Liver (tissue), 8 donors: ENCODE measurements at regions not wholly inside any gene's neighbourhood (a gene's known extent, or its start where the extent isn't known, plus 50 kb on each side); places are given as distances from the start of the nearest gene placed in this dataset.

Source experiments
- DNase-seq: peaks from one replicate; pipeline ENCODE4 v3.0.0-alpha.2; 2017; ENCODE audit warnings: low spot score
- H3K27ac ChIP-seq, 2 donors: one replicate each; pipeline ENCODE4 v1.7.0; 2013; ENCODE audit warnings: inconsistent platforms in 2 of 2, low read length in 2 of 2, control low read depth in 1 of 2, low read depth in 1 of 2, mild to moderate bottlenecking in 1 of 2
- H3K27me3 ChIP-seq, 4 donors: one replicate each; pipeline versions ENCODE4 v1.6.1 to v1.7.0; 2013; ENCODE audit warnings: low read length in 3 of 4, inconsistent platforms in 1 of 4, mild to moderate bottlenecking in 1 of 4, moderate library complexity in 1 of 4; ENCODE audit not compliant: control insufficient read depth in 4 of 4, insufficient read depth in 4 of 4
- H3K36me3 ChIP-seq, 4 donors: one replicate each; pipeline versions ENCODE4 v1.6.1 to v1.7.0; 2013; ENCODE audit warnings: low read length in 3 of 4, mild to moderate bottlenecking in 3 of 4, low read depth in 1 of 4, moderate library complexity in 1 of 4; ENCODE audit not compliant: control insufficient read depth in 4 of 4, insufficient read depth in 3 of 4
- H3K4me1 ChIP-seq, 4 donors: one replicate each; pipeline versions ENCODE4 v1.6.1 to v1.7.0; 2013; ENCODE audit warnings: low read length in 3 of 4, mild to moderate bottlenecking in 3 of 4, moderate library complexity in 1 of 4; ENCODE audit not compliant: control insufficient read depth in 4 of 4, insufficient read depth in 4 of 4
- H3K4me3 ChIP-seq, 3 donors: one replicate each; pipeline versions ENCODE4 v1.6.1 to v1.7.0; 2013; ENCODE audit warnings: low read length in 3 of 3, control low read depth in 1 of 3, low read depth in 1 of 3, mild to moderate bottlenecking in 1 of 3
- H3K9ac ChIP-seq, 2 donors: one replicate each; pipeline ENCODE4 v1.7.0; 2013; ENCODE audit warnings: low read length in 2 of 2, mild to moderate bottlenecking in 2 of 2, moderate library complexity in 2 of 2, control low read depth in 1 of 2, low read depth in 1 of 2
- H3K9me3 ChIP-seq, 4 donors: one replicate each; pipeline versions ENCODE4 v1.6.1 to v1.7.0; 2013; ENCODE audit warnings: low read length in 3 of 4; ENCODE audit not compliant: control insufficient read depth in 4 of 4
- ATF3 ChIP-seq: IDR thresholded peaks from 2 replicates; pipeline ENCODE4 v1.6.1; 2016; ENCODE audit warnings: antibody characterized with exemption
- CTCF ChIP-seq: fragments of 150-350 bp; IDR thresholded peaks from 2 replicates; pipeline ENCODE4 v1.5.1; 2017; ENCODE audit warnings: improper control_type of control experiment, low read depth, low read length; ENCODE audit not compliant: missing input control
- EGR1 ChIP-seq, 2 donors: IDR thresholded peaks; 2 replicates each; pipeline ENCODE4 v1.6.1; 2016 to 2018; ENCODE audit warnings: antibody characterized with exemption in 2 of 2, low read depth in 2 of 2
- FOXA1 ChIP-seq: IDR thresholded peaks from 2 replicates; pipeline ENCODE4 v1.6.1; 2016; ENCODE audit warnings: antibody characterized with exemption
- FOXA2 ChIP-seq: IDR thresholded peaks from 2 replicates; pipeline ENCODE4 v1.6.1; 2016; ENCODE audit warnings: antibody characterized with exemption
- GABPA ChIP-seq, 2 donors: IDR thresholded peaks in 1 of 2; conservative IDR thresholded peaks in 1 of 2; 2 replicates each; pipeline ENCODE4 v1.6.1; 2016; ENCODE audit warnings: antibody characterized with exemption in 2 of 2, mild to moderate bottlenecking in 1 of 2, moderate library complexity in 1 of 2
- HNF4A ChIP-seq, 2 donors: conservative IDR thresholded peaks; 2 replicates each; pipeline ENCODE4 v1.6.1; 2016; ENCODE audit warnings: antibody characterized with exemption in 2 of 2, mild to moderate bottlenecking in 2 of 2
- HNF4G ChIP-seq: IDR thresholded peaks from 2 replicates; pipeline ENCODE4 v1.6.1; 2016; ENCODE audit warnings: antibody characterized with exemption
- JUND ChIP-seq, 2 donors: IDR thresholded peaks; 2 replicates each; pipeline ENCODE4 v1.6.1; 2016; ENCODE audit warnings: antibody characterized with exemption in 2 of 2
- MAX ChIP-seq: IDR thresholded peaks from 2 replicates; pipeline ENCODE4 v1.6.1; 2016; ENCODE audit warnings: antibody characterized with exemption
- NR2F2 ChIP-seq: IDR thresholded peaks from 2 replicates; pipeline ENCODE4 v1.6.1; 2016; ENCODE audit warnings: antibody characterized with exemption
- RAD21 ChIP-seq, 2 donors: IDR thresholded peaks; 2 replicates each; pipeline ENCODE4 v1.6.1; 2016; ENCODE audit warnings: antibody characterized with exemption in 2 of 2, mild to moderate bottlenecking in 2 of 2
- REST ChIP-seq: IDR thresholded peaks from 2 replicates; pipeline ENCODE4 v1.6.1; 2016; ENCODE audit warnings: antibody characterized with exemption, mild to moderate bottlenecking
- RXRA ChIP-seq, 2 donors: IDR thresholded peaks; 2 replicates each; pipeline ENCODE4 v1.6.1; 2017 to 2018; ENCODE audit warnings: antibody characterized with exemption in 2 of 2, mild to moderate bottlenecking in 1 of 2
- SP1 ChIP-seq: IDR thresholded peaks from 2 replicates; pipeline ENCODE4 v1.6.1; 2018; ENCODE audit warnings: antibody characterized with exemption, mild to moderate bottlenecking
- TAF1 ChIP-seq: conservative IDR thresholded peaks from 2 replicates; pipeline ENCODE4 v1.6.1; 2016; ENCODE audit warnings: antibody characterized with exemption, mild to moderate bottlenecking
- YY1 ChIP-seq: IDR thresholded peaks from 2 replicates; pipeline ENCODE4 v1.6.1; 2016; ENCODE audit warnings: antibody characterized with exemption, mild to moderate bottlenecking
- WGBS: extraction: QIAGEN DNeasy Blood & Tissue Kit; methylation state at CpG from one replicate; pipeline ENCODE4 v1.1.7; 2013; 5-methylcytosine and 5-hydroxymethylcytosine counted together
- donor health status: healthy.
- donor health status: healthy.
- donor health status: healthy.
- donor health status: healthy.
- donor health status: healthy.

GRCh38 chr6:18323935-18324705, 59.8 kb upstream of the DEK start:
- no peaks in the 10 kb centered on the region for H3K27me3 ChIP-seq
- H3K4me1 ChIP-seq = peaks cover 0 to 16% (median 9%) of the 10 kb centered on the region in 4 donors
- no peak overlapping the region for H3K9ac ChIP-seq
- H3K27ac ChIP-seq = no peak overlapping the region
- no peaks in the 10 kb centered on the region for H3K9me3 ChIP-seq
- DNase-seq = no peak
- no peak overlapping the region for H3K4me3 ChIP-seq
- TF ChIP-seq REST = no peak
- no peak for TF ChIP-seq YY1
- TF ChIP-seq CTCF = peak; percentile 73
- no peak for TF ChIP-seq RXRA (IDR thresholded peaks at IDR 0.05)
- no peak for TF ChIP-seq JUND (IDR thresholded peaks at IDR 0.05)
- no peak for TF ChIP-seq FOXA1
- no peak for TF ChIP-seq EGR1 (IDR thresholded peaks at IDR 0.05; ENCODE audit: low read depth in 2 of 2)
- no peak for TF ChIP-seq NR2F2
- TF ChIP-seq RAD21 (IDR thresholded peaks at IDR 0.05) = peak; percentile 91 to 95
- WGBS = 26% methylated on average over 8 of the region's 8 CpGs
- no peaks in the 10 kb centered on the region for H3K36me3 ChIP-seq

- WGBS = 0% methylated on average over 1 of the region's 1 CpG
These were observed 53.5 kb upstream of the DEK start for GRCh38 chr6:18317850-18318249.

More at GRCh38 chr6:18317850-18318249, 53.5 kb upstream of the DEK start:
- H3K27ac ChIP-seq = no peak overlapping the region
- H3K4me1 ChIP-seq = peaks cover 1 to 7% (median 5%) of the 10 kb centered on the region in 4 donors
- H3K27me3 ChIP-seq = no peaks in the 10 kb centered on the region
- no peak overlapping the region for H3K4me3 ChIP-seq
- TF ChIP-seq RAD21 (IDR thresholded peaks at IDR 0.05) (no peak), YY1 (no peak), EGR1 (IDR thresholded peaks at IDR 0.05; ENCODE audit: low read depth in 2 of 2) (no peak), ATF3 (no peak), NR2F2 (no peak), SP1 (no peak), FOXA1 (no peak), FOXA2 (no peak), HNF4G (no peak), TAF1 (no peak), GABPA (IDR thresholded peaks at IDR 0.05 in 1 of 2, conservative IDR thresholded peaks at IDR 0.05 in 1 of 2) (no peak), CTCF (no peak), HNF4A (conservative IDR thresholded peaks at IDR 0.05) (no peak), MAX (no peak)
- H3K36me3 ChIP-seq = no peaks in the 10 kb centered on the region
- H3K9me3 ChIP-seq = no peaks in the 10 kb centered on the region
- no peak overlapping the region for H3K9ac ChIP-seq
- DNase-seq = no peak
